CD1c-positive myeloid dendritic cell (primary cell): ENCODE measurements at regions not wholly inside any gene's neighbourhood (a gene's known extent, or its start where the extent isn't known, plus 50 kb on each side); places are given as distances from the start of the nearest gene placed in this dataset.
"Not testable (repeated sequence)": the region's sequence is repeated elsewhere in the genome, so short reads cannot be mapped to it uniquely, and the experiment has no call there.

Experiments used
- DNase-seq: peaks from one replicate; pipeline ENCODE4 v3.0.0-alpha.2; 2016; ENCODE audit errors: extremely low spot score

- no peak for DNase-seq
These were observed 122.8 kb downstream of the ATPSCKMT start for GRCh38 chr5:10126900-10127299.

- DNase-seq = no peak
These were observed 124.6 kb downstream of the ATPSCKMT start for GRCh38 chr5:10125116-10125515.

DNA sequence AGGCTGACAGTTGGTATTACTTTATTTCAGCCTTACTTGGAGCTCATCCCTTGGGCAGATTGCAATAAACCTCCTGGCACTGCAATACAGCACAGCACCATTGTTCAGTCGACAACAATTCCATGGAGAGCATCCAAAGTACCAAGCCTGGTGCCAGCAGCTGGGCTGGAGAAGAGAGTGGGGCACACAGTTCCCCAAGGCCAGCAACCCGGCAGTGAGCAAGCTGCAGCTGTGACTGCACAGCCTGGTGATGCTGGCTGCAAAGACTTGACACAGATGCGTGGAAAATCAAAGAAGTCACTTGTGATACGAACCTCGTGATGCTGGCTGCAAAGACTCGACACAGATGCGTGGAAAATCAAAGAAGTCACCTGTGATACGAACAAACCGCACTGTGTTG, 125.4 kb downstream of the ATPSCKMT start:
- no peak for DNase-seq

GRCh38 chr5:10123254-10123989, 126.3 kb downstream of the ATPSCKMT start:
- no peak for DNase-seq

- no peak for DNase-seq
These were observed 127.5 kb downstream of the ATPSCKMT start for GRCh38 chr5:10122076-10122726.

DNA sequence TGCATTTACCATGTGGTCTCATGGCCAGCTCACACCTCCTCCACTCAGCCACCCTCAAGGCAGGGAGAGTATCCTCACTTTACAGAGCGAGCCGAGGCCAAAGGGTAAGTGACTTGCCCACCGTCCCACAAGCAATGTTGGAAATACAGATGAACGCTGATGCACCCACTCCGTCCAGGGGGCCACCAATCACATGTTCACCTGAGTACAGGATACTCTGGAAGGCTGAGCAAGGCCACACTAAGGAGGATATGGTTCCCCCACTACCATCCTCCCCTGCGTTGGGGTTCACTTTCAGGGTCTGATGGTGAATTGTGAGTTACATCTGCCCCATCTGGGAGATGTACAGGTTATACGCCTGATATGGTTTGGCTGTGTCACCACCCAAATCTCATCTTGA, 128.8 kb downstream of the ATPSCKMT start:
- DNase-seq = no peak

- no peak for DNase-seq
These were observed 131.5 kb downstream of the ATPSCKMT start for GRCh38 chr5:10118150-10118549.

GRCh38 chr5:10116594-10116993, 133.1 kb downstream of the ATPSCKMT start:
- no peak for DNase-seq

- no peak for DNase-seq
These were observed 134.0 kb downstream of the ATPSCKMT start for GRCh38 chr5:10115669-10116068.

DNA sequence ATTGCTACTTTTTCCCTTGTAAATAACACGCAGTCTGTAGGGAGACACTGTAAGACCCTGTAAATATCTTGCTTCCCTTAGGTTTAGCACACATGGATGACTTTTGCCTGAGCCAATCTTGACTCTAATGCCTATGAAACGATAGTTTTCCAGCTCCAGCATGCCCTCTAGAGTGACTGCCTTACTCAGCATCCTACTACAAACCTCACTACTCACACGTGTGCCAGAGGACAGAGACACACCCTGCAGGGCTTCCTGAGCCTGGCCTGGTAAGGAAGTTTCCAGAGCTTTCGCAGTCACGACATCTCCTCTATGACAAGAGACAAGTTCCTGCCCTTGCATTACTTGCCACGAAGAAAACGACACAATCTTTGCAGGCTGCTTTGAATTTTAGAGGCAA, 138.1 kb downstream of the ATPSCKMT start:
- DNase-seq = no peak

- no peak for DNase-seq
These were observed 139.5 kb downstream of the ATPSCKMT start for GRCh38 chr5:10110228-10110627.

DNA sequence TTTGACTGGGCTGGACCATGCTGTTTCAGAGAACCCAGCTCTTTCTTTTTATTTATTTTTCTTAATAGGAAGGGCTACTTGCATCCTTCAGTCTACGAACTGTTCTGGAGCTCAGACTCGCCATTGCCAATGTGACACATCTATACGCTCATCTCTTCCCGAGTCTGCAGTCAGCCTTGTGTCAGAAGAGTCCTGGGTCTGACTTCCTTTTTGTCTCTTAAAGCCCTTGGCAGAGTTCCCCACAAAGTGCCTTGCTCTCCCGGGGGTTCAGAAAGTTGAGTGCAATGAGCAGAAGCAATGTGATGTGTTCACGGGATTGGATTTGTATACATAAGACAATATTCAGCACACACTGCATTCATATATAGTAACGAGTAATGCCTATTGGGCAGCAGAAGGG, 140.4 kb downstream of the ATPSCKMT start:
- DNase-seq = no peak

- DNase-seq = no peak
These were observed 142.9 kb downstream of the ATPSCKMT start for GRCh38 chr5:10106806-10107205.

DNA sequence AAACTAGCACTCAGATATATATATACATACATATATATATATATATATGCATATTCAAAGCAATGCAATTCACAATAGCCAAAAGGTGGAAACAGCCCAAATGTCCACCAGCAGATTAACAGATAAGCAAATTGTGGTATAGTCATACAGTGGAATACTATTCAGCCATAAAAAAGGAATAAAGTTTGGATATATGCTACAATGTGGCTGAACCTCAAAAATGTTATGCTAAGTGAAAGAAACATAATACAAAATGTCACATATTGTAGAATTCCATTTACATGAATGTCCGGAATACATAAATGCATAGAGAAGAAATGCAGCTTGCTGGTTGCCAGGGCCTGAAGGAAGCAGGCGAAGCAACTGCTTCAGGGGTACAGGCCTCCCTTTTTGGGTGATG, 143.4 kb downstream of the ATPSCKMT start:
- no peak for DNase-seq

DNA sequence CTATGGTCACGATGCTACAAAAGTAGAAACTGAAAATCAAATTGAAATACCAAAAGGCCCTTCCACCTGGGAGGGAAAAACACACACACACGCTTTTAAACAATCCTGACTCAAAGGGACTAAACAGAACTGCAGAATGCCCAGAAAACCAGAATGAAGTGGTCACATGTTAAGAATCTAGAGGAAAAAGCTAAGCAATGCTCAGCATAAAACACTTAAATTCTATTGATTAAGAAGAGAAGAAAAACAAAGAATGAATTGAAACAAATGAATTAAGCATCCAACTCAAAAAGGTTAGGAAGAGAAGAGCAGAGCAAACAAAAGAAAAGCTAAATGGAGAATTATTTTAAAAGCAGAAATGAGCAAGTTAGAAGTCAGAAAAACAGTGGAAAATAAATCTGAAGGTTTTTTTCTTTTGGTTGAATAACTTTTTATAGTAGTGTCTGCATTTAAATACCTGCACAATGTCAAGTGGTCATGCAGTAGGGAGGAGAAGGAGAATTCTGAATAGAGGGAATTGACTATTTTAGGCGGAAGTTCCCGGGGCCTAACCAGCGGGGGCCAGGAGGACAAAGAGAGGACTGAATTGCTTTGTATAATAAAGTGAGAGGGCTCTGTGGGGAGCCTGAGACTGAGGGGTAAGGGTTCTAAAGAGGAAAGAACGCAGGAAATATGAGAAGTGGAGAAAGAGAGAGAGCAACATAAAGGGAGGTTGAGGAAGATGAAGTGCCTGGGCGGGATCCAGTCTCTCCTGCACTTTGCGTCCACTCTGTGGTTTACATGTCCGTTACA, 146.8 kb downstream of the ATPSCKMT start:
- DNase-seq = no peak

- not testable (repeated sequence) for DNase-seq
These were observed 147.5 kb downstream of the ATPSCKMT start for GRCh38 chr5:10102235-10102634.

- no peak for DNase-seq
These were observed 150.1 kb downstream of the ATPSCKMT start for GRCh38 chr5:10099548-10099947.

GRCh38 chr5:10091701-10092100, 158.0 kb downstream of the ATPSCKMT start:
- no peak for DNase-seq

DNA sequence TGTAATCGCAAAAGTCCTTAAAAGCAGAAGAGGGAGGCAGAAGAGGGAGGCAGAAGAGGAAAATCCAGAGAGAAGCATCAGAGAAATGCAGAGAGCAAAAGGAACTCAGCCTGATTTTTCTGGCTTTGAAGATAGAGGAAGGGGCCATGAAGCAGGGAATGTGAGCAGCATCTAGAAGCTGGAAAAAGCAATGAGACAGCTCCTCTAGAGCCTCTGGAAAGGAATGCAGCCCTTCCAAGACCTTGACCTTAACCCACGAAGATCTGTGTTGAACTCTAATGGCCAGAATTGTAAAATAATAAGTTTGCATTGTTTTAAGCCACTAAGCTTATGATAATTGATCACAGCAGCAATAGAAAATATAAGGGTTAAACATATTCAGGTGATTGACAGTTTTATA, 159.6 kb downstream of the ATPSCKMT start:
- no peak for DNase-seq

GRCh38 chr5:10085185-10085584, 164.5 kb downstream of the ATPSCKMT start:
- no peak for DNase-seq

DNA sequence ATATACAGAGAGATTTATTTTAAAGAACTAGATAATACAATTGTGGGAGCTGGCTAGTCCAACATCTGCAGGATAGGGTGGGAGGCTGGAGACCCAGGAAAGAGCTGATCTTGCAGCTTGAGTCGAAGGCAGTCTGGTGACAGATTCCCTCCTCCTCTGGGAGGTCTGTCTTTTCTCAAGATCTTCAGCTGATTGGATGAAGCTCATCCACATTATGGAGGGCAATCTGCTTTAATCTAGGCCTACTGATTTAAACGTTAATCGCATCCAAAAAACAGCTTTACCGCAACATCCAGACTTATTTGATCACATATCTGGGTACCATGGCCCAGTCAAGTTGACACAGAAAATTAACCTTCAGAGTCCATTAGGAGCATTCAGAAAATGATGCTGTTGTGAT, 168.1 kb downstream of the ATPSCKMT start:
- DNase-seq = no peak

DNA sequence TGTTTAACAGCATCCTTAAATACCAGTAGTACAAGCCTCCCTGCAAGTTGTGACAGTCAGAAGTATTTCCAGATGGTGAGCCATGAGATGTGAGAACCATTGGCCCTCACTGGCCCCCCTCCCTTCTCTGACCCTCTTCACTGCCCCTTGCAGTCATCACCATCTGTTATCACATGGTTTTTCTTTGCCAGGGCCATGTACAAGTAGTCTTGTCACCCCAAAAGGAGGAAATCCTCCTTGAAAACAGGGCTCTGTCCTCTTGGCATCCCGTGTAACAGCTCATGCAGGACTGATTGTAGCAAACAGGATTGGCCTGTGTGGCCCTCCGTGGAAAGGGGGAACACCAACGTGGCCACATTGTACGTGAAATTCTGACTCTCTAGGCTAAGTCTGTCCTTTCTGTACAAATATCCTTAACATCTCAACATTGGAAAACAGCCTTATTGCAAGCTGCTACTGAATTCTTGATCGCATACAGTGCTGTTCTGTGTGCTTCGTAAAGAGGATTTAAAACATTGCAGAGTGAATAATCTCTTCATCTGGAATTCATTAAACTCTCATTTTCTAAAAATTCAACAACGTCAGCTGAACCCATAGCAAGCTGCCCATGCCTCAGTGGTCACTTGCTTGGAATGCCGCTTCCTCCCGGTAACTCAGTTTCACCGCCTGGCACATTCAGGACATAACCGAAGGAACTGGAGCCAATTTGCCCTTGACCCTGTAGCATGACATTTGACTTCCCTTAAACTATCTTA, 171.7 kb downstream of the ATPSCKMT start:
- no peak for DNase-seq
